Natural killer cell (primary cell): ENCODE measurements at regions not wholly inside any gene's neighbourhood (a gene's known extent, or its start where the extent isn't known, plus 50 kb on each side); places are given as distances from the start of the nearest gene placed in this dataset.

ENCODE experiments used
- ATAC-seq, 3 donors: fragments of 150-1000 bp in 2 of 3; fragments of 200-7000 bp in 1 of 3; cut with Tn5 transposase; 1 replicate in 1 of 3; 2 replicates in 2 of 3; pipeline ENCODE4 v1.10.0; 2021; ENCODE audit warnings: mild to moderate bottlenecking in 2 of 3, moderate library complexity in 2 of 3
- DNase-seq, 2 donors: peaks; one replicate each; pipeline versions ENCODE4 v3.0.0 to v3.0.0-alpha.2; 2013 to 2021; ENCODE audit warnings: mixed read lengths in 1 of 2
- H3K27ac ChIP-seq: one replicate; pipeline ENCODE4 v1.5.1; 2013; ENCODE audit warnings: mild to moderate bottlenecking, low read length
- H3K27me3 ChIP-seq: one replicate; pipeline ENCODE4 v1.6.1; 2013; ENCODE audit warnings: low read length; ENCODE audit not compliant: control insufficient read depth, insufficient read depth
- H3K36me3 ChIP-seq: one replicate; pipeline ENCODE4 v1.6.1; 2013; ENCODE audit warnings: low read length; ENCODE audit not compliant: control insufficient read depth, insufficient read depth
- H3K4me1 ChIP-seq: one replicate; pipeline ENCODE4 v1.6.1; 2013; ENCODE audit warnings: low read length; ENCODE audit not compliant: control insufficient read depth, insufficient read depth
- H3K4me3 ChIP-seq: one replicate; pipeline ENCODE4 v1.5.1; 2013; ENCODE audit warnings: low read length
- H3K9me3 ChIP-seq: one replicate; pipeline ENCODE4 v1.6.1; 2013; ENCODE audit warnings: low read length; ENCODE audit not compliant: control insufficient read depth, insufficient read depth
- H3K27ac Mint-ChIP-seq, 2 donors: one replicate each; pipeline ENCODE4 v1.8.0; 2022; ENCODE audit warnings: mild to moderate bottlenecking in 2 of 2, mixed read lengths in 2 of 2, moderate library complexity in 1 of 2
- H3K27me3 Mint-ChIP-seq, 2 donors: one replicate each; pipeline ENCODE4 v1.8.0; 2022; ENCODE audit warnings: low read depth in 2 of 2, mixed read lengths in 2 of 2
- H3K36me3 Mint-ChIP-seq: one replicate; pipeline ENCODE4 v1.8.0; 2022; ENCODE audit warnings: mixed read lengths
- H3K4me1 Mint-ChIP-seq, 2 donors: one replicate each; pipeline ENCODE4 v1.8.0; 2022; ENCODE audit warnings: mixed read lengths in 2 of 2
- H3K4me3 Mint-ChIP-seq: one replicate; pipeline ENCODE4 v1.8.0; 2022; ENCODE audit warnings: mild to moderate bottlenecking, moderate library complexity, mixed read lengths
- H3K9me3 Mint-ChIP-seq, 2 donors: one replicate each; pipeline ENCODE4 v1.8.0; 2022; ENCODE audit warnings: mixed read lengths in 2 of 2
- WGBS: methylation state at CpG from one replicate; pipeline ENCODE4 v1.1.7; 2013; ENCODE audit warnings: missing lambda C conversion rate; ENCODE audit not compliant: insufficient coverage; 5-methylcytosine and 5-hydroxymethylcytosine counted together
- intact Hi-C: fragments of 100-400 bp; cut with micrococcal nuclease; formaldehyde crosslinking; loops from one replicate; pipeline ENCODE4 v1.14.2; 2022
- TF ChIP-seq, protein P1 (sequence below): fragments of 200-600 bp; IDR thresholded peaks from one replicate; pipeline ENCODE4 v1.8.0; 2022; ENCODE audit warnings: antibody characterized with exemption

DNA sequence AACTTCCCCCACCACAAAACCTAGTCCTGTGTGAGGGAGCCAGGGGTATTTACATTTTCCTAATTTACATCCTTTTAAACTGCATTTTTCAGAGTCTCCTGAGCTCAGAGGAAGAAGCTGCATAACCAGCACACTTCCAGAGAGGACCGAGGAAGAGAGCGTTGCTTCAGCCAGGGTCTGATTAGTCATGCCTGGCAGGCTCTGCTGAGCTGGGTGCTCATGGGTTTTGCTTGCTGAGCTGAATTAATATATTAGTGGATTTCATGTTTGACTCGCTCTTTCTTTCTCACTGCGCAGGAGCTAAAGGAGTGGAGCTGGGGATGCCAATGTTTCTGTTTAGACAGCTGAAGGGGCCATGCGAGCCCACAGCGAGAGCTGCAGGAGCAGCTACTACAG is 539.3 kb upstream of the B3GAT1 start:
- no peak overlapping the region for H3K4me3 ChIP-seq
- no peaks in the 10 kb centered on the region for H3K9me3 ChIP-seq
- 73% methylated on average over 6 of the region's 6 CpGs for WGBS
- H3K27me3 ChIP-seq: no peaks in the 10 kb centered on the region
- H3K27ac ChIP-seq: no peak overlapping the region
- peaks cover 9 to 12% of the 10 kb centered on the region in 2 donors for H3K27me3 Mint-ChIP-seq
- H3K36me3 ChIP-seq: no peaks in the 10 kb centered on the region
- H3K4me1 Mint-ChIP-seq: no peaks in the 10 kb centered on the region
- H3K4me1 ChIP-seq: no peaks in the 10 kb centered on the region
- intact Hi-C loops: no loop called here
- H3K4me3 Mint-ChIP-seq: no peak overlapping the region
- TF ChIP-seq, protein P1, sequence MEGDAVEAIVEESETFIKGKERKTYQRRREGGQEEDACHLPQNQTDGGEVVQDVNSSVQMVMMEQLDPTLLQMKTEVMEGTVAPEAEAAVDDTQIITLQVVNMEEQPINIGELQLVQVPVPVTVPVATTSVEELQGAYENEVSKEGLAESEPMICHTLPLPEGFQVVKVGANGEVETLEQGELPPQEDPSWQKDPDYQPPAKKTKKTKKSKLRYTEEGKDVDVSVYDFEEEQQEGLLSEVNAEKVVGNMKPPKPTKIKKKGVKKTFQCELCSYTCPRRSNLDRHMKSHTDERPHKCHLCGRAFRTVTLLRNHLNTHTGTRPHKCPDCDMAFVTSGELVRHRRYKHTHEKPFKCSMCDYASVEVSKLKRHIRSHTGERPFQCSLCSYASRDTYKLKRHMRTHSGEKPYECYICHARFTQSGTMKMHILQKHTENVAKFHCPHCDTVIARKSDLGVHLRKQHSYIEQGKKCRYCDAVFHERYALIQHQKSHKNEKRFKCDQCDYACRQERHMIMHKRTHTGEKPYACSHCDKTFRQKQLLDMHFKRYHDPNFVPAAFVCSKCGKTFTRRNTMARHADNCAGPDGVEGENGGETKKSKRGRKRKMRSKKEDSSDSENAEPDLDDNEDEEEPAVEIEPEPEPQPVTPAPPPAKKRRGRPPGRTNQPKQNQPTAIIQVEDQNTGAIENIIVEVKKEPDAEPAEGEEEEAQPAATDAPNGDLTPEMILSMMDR: no peak
- ATAC-seq (no peak), DNase-seq (no peak)
- H3K9me3 Mint-ChIP-seq: no peaks in the 10 kb centered on the region
- H3K36me3 Mint-ChIP-seq: no peaks in the 10 kb centered on the region
- H3K27ac Mint-ChIP-seq: no peak overlapping the region

- WGBS: 85% methylated on average over 7 of the region's 8 CpGs
These were observed 538.8 kb upstream of the B3GAT1 start for GRCh38 chr11:134950692-134951304.

DNA sequence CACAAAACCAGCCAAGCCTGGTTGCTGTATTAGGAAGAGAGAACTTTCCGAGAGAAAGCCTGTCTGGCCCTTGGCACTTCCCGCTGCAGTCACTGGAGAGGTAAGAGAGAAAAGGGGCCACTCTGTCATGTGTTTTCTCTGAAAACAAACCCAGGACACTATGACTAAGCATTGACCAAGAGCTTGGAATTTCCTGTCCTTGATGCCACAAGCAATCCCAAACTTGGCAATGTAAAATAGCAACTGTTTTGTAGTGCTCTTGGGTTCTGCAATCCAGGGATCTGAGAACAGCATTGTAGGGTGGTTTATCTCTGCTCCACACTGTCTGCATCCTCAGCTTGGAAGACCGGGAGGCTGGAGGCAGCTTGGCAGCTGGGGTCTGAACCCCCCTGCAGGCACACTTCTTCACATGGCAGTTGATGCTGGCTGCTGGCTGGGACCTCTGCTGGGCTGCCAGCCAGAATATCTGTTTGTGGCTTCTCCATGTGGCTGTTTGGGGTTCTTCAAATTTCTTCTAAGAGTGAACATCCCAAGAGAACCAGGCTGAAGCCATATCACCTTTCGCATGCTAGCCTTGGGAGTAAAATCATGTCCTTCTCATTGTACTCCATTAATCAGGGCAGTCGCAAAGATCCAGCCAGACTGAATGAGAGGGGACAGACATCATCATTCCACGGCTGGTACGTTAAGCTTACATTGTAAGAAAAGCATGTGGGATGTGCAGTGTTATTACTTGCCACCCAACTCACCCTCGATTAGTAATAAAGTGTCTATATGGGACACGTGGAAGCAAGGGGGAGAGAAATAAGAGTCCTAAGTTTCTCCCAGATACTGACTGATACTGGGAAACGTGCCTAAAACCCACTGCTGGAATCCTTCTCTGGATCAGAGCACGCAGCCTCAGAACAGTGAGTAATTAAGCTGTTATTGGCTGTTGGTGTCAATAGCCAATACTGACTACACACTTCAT is 537.4 kb upstream of the B3GAT1 start:
- Mint-ChIP-seq H3K4me3 (no peak overlapping the region), H3K4me1 (no peaks in the 10 kb centered on the region), H3K27ac (no peak overlapping the region), H3K9me3 (no peaks in the 10 kb centered on the region), H3K27me3 (peaks cover 4 to 12% of the 10 kb centered on the region in 2 donors), H3K36me3 (no peaks in the 10 kb centered on the region)
- intact Hi-C loops: no loop called here
- TF ChIP-seq, protein P1: no peak
- H3K27ac ChIP-seq: no peak overlapping the region
- no peaks in the 10 kb centered on the region for H3K4me1 ChIP-seq
- WGBS: 74% methylated on average over 11 of the region's 11 CpGs
- no peaks in the 10 kb centered on the region for H3K36me3 ChIP-seq
- ATAC-seq: no peak
- no peaks in the 10 kb centered on the region for H3K27me3 ChIP-seq
- DNase-seq: no peak
- no peak overlapping the region for H3K4me3 ChIP-seq
- H3K9me3 ChIP-seq: no peaks in the 10 kb centered on the region

More at GRCh38 chr11:134950692-134951304, 538.8 kb upstream of the B3GAT1 start:
- no peaks in the 10 kb centered on the region for H3K36me3 Mint-ChIP-seq
- Histone ChIP-seq H3K4me3 (no peak overlapping the region), H3K27ac (no peak overlapping the region), H3K36me3 (no peaks in the 10 kb centered on the region), H3K4me1 (no peaks in the 10 kb centered on the region), H3K9me3 (no peaks in the 10 kb centered on the region), H3K27me3 (no peaks in the 10 kb centered on the region)
- no peak for DNase-seq
- no peak overlapping the region for H3K4me3 Mint-ChIP-seq
- H3K27ac Mint-ChIP-seq: no peak overlapping the region
- TF ChIP-seq, protein P1: no peak
- ATAC-seq: no peak
- no peaks in the 10 kb centered on the region for H3K9me3 Mint-ChIP-seq
- H3K27me3 Mint-ChIP-seq: peaks cover 8 to 12% of the 10 kb centered on the region in 2 donors
- H3K4me1 Mint-ChIP-seq: no peaks in the 10 kb centered on the region
- intact Hi-C loops: no loop called here
